ENCODE measurements at regions not wholly inside any gene's neighbourhood (a gene's known extent, or its start where the extent isn't known, plus 50 kb on each side); places are given as distances from the start of the nearest gene placed in this dataset.

- DNase-seq (ENCODE audit: low spot score), result no peak
These were observed 257.9 kb downstream of the BCL11A start for GRCh38 chr2:60295636-60295962.

- no peak for DNase-seq (ENCODE audit: low spot score)
These were observed 258.4 kb downstream of the BCL11A start for GRCh38 chr2:60294901-60295635.

- DNase-seq (ENCODE audit: low spot score), result no peak
These were observed 261.2 kb downstream of the BCL11A start for GRCh38 chr2:60292242-60292641.

DNA sequence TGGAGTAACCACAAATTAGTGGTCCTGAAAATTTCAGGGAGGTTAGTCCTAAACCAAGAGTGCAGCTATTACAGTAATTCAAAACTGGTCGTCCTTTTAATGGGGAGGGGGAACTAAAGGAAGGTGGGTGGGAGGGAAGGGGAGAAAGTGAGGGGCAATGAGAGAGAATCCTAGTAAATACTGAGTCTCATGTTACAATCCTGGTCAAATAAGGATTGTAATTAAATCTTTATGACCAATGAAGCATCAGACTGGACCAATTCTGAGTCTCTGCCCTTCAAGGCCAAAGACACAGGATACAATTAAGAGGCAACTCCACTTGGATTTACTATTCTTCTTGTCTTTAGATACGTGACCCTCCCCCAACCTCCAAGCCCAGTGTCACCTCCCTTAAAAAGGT, 262.9 kb downstream of the BCL11A start:
- no peak for DNase-seq (ENCODE audit: low spot score)

GRCh38 chr2:60285626-60286316, 267.7 kb downstream of the BCL11A start:
- no peak for DNase-seq (ENCODE audit: low spot score)

- DNase-seq (ENCODE audit: low spot score), result no peak
These were observed 269.8 kb downstream of the BCL11A start for GRCh38 chr2:60283626-60284025.

DNA sequence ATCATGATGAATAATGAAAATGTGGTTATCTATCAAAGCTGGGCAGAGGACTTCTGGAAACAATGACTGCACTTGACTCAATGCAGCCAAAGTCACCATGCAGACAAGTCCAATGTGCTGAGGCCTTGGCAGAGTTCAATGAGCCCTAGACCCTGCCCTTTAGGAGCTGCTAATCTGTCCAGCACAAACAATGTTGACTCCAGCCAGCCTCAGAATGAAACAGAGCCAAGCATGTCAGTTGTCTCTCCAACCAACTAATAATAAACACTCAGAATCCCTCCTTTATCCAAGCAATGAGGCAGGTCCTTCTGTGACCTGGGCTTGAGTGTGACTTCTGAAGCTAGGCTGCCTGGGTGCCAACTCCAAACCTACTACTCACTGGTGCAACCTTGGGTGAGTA, 270.6 kb downstream of the BCL11A start:
- no peak for DNase-seq (ENCODE audit: low spot score)

GRCh38 chr2:60281730-60282129, 271.7 kb downstream of the BCL11A start:
- DNase-seq (ENCODE audit: low spot score), result no peak

DNA sequence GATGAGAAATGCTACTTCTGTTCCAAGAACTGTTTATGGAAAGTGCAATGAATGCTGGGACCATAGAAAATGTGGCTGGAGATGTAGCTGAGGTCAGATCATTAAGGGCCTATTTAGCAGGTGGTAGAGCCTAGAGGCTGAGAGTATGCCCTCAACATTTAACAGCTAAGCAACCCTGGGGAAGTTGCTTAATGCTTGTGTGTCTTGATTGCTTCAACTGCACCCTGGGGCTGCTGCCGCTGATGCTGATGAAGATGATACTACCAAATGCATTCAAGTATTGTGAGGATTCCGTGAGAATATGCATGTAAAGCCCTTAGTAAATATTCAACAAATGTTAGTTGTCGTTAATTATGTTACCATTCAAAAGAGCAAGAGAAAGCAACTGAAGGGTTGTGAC, 273.2 kb downstream of the BCL11A start:
- no peak for DNase-seq (ENCODE audit: low spot score)

DNA sequence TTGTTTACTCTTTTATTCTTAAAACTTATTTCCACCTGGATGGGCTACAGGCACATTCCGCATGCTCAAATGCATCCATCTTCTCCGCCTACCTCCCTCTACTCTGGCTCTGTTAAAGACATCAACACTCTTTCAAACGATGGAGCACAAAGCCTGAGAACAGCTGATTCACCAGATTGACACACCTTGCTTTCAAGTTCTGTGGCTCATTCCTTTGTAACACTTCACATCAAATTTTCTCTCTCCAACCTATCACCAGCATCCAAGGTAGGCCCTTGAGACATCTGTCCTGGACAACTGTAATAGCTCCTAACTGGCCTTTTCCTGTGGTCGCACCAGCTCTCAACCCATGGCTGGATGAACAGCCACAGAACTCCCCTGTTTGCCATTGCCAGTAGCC, 274.5 kb downstream of the BCL11A start:
- no peak for DNase-seq (ENCODE audit: low spot score)

- no peak for DNase-seq (ENCODE audit: low spot score)
These were observed 277.5 kb downstream of the BCL11A start for GRCh38 chr2:60275958-60276357.

- DNase-seq (ENCODE audit: low spot score), result no peak
These were observed 279.6 kb downstream of the BCL11A start for GRCh38 chr2:60273836-60274235.

- no peak for DNase-seq (ENCODE audit: low spot score)
These were observed 281.7 kb downstream of the BCL11A start for GRCh38 chr2:60271713-60272112.

- DNase-seq (ENCODE audit: low spot score), result no peak
These were observed 282.3 kb downstream of the BCL11A start for GRCh38 chr2:60271131-60271530.

DNA sequence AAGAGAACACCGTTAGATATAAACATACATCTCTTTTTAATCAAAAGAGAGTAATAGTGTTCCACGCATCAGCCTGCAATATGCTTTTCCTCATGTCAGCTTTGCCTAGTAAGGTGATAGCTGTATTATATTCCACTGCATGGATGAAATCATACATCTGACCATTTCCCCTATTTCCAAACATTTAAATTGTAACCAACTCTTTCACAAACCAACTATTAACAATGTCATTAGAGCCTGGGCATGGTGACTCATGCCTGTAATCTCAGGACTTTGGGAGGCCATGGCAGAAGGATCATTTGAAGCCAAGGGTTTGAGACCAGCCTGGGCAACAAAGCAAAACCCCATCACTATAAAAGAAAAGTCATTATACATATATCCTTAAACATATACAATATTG, 284.8 kb downstream of the BCL11A start:
- no peak for DNase-seq (ENCODE audit: low spot score)

GRCh38 chr2:60268032-60268431, 285.4 kb downstream of the BCL11A start:
- no peak for DNase-seq (ENCODE audit: low spot score)

- no peak for DNase-seq (ENCODE audit: low spot score)
These were observed 286.3 kb downstream of the BCL11A start for GRCh38 chr2:60267122-60267521.

GRCh38 chr2:60262178-60262577, 291.3 kb downstream of the BCL11A start:
- DNase-seq (ENCODE audit: low spot score), result no peak

GRCh38 chr2:60260639-60261296, 292.7 kb downstream of the BCL11A start:
- DNase-seq (ENCODE audit: low spot score), result no peak

DNA sequence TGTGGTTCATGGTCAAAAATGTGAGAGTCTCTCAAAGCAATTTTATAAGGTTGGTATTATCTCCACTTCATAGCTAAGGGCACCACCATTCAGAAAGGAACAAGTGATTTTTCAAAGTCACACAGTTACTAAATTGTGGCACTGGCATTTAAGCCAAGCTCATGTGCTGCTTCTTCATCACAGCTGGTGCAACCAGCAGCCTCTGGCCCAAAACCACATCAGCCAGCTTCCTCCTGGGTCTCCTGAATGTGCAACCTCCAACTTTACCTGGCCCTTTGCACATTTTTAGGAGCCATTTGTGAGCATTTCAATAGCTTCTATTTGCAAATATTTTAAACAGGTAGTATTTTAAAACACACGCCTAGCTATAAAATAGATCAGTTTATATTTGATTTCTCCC, 293.7 kb downstream of the BCL11A start:
- DNase-seq (ENCODE audit: low spot score), result no peak

DNA sequence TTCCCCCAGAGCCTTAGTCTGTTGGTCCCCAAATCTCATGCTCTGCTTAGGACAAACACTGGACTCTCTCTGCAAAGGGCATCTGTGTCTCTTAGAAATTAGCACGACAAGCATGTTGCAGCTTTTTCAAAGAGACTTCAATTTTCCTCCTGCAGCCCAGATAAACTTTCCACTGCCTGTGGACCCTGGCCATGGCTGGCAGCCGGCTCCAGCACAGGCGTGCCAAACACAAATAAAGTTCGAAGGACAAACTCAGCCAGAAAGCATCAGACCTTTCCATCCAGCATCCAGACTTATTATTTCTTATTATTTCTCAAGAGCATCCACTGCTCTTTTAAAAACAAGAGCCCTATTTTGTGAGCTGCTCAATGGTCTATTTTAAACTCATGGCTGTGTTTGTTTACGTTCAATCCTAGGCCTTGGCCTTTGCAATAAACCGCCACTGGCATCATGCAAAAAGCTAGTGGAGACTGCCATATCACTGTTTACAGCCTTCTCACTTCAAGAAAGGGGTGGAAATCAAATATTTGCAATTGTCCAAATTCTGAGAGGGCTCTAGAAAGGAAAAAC, 300.8 kb downstream of the BCL11A start:
- no peak for DNase-seq (ENCODE audit: low spot score)

- DNase-seq (ENCODE audit: low spot score), result no peak
These were observed 302.2 kb downstream of the BCL11A start for GRCh38 chr2:60251247-60251646.

GRCh38 chr2:60249879-60250278, 303.6 kb downstream of the BCL11A start:
- DNase-seq (ENCODE audit: low spot score), result no peak

Data from ecto neural progenitor cell (in vitro differentiated cells).